ENCODE measurements at regions not wholly inside any gene's neighbourhood (a gene's known extent, or its start where the extent isn't known, plus 50 kb on each side); places are given as distances from the start of the nearest gene placed in this dataset.

- peaks cover 44% of the 10 kb centered on the region for H3K9me3 Mint-ChIP-seq
- no peak overlapping the region for H3K4me3 Mint-ChIP-seq (ENCODE audit: low read depth)
- no peak overlapping the region for H3K27ac Mint-ChIP-seq
- no peaks in the 10 kb centered on the region for H3K4me1 Mint-ChIP-seq (ENCODE audit: low read depth)
- no peaks in the 10 kb centered on the region for H3K27me3 Mint-ChIP-seq (ENCODE audit: low read depth)
- no peaks in the 10 kb centered on the region for H3K36me3 Mint-ChIP-seq (ENCODE audit: low read depth)
- no peak for DNase-seq (ENCODE audit: low spot score)
- intact Hi-C loops (cut with micrococcal nuclease), result no loop called here
These were observed 56.2 kb downstream of the TAF11L14 start for GRCh38 chr5:17690473-17690872.

DNA sequence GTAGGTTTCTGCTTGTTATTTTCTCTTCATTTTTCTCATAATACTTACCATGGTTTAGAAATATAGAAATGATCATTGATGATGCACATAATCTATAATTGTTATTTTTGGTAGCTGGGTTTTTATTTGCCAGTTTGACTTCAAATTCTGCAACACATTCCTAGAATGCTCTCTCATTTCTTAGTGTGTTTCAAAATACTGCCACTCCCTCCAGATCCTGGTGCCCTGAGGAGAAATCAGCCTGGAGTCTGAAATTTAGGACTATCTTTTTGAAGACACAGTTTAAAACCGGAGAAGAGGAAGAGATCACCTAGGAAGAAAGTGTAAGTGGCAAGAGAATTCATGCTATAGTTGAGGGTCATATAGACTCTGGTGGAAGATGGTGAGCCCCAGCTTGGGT lies 57.5 kb downstream of the TAF11L14 start:
- DNase-seq (ENCODE audit: low spot score), result no peak

GRCh38 chr5:17694371-17694770 lies 60.1 kb downstream of the TAF11L14 start:
- Mint-ChIP-seq H3K4me3 (ENCODE audit: low read depth) (no peak overlapping the region), H3K27me3 (ENCODE audit: low read depth) (no peaks in the 10 kb centered on the region), H3K27ac (no peak overlapping the region), H3K4me1 (ENCODE audit: low read depth) (no peaks in the 10 kb centered on the region), H3K9me3 (peaks cover 48% of the 10 kb centered on the region), H3K36me3 (ENCODE audit: low read depth) (no peaks in the 10 kb centered on the region)
- intact Hi-C loops (cut with micrococcal nuclease), result no loop called here
- DNase-seq (ENCODE audit: low spot score), result no peak

More for the DNA sequence above, 57.5 kb downstream of the TAF11L14 start:
- H3K4me1 Mint-ChIP-seq (ENCODE audit: low read depth), result no peaks in the 10 kb centered on the region
- H3K27ac Mint-ChIP-seq, result no peak overlapping the region
- no peak overlapping the region for H3K4me3 Mint-ChIP-seq (ENCODE audit: low read depth)
- H3K27me3 Mint-ChIP-seq (ENCODE audit: low read depth), result no peaks in the 10 kb centered on the region
- H3K9me3 Mint-ChIP-seq, result peaks cover 38% of the 10 kb centered on the region
- H3K36me3 Mint-ChIP-seq (ENCODE audit: low read depth), result no peaks in the 10 kb centered on the region
- intact Hi-C loops (cut with micrococcal nuclease), result no loop called here

DNA sequence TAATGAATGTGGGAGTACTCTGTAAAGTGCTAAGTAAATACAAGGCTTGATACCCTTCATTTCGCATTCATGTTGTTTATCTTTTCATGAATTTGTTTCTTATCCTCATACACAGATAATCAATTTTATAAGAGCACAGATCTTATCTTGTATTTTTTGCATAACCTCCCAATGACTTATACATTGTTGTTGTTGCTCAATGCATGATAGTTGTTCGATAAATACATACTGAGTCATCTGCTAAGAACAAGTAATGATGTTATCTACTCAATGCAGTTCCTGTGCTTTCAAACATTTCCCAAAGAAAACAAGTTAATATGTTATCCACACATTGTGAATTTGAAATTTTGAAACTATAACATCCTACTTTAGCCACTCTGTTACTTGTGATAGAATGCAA lies 60.7 kb downstream of the TAF11L14 start:
- H3K9me3 Mint-ChIP-seq, result peaks cover 50% of the 10 kb centered on the region
- no peak overlapping the region for H3K4me3 Mint-ChIP-seq (ENCODE audit: low read depth)
- intact Hi-C loops (cut with micrococcal nuclease), result no loop called here
- H3K4me1 Mint-ChIP-seq (ENCODE audit: low read depth), result no peaks in the 10 kb centered on the region
- H3K36me3 Mint-ChIP-seq (ENCODE audit: low read depth), result no peaks in the 10 kb centered on the region
- no peak for DNase-seq (ENCODE audit: low spot score)
- no peak overlapping the region for H3K27ac Mint-ChIP-seq
- H3K27me3 Mint-ChIP-seq (ENCODE audit: low read depth), result no peaks in the 10 kb centered on the region

- DNase-seq (ENCODE audit: low spot score), result no peak
- H3K27me3 Mint-ChIP-seq (ENCODE audit: low read depth), result no peaks in the 10 kb centered on the region
- no peak overlapping the region for H3K27ac Mint-ChIP-seq
- H3K4me3 Mint-ChIP-seq (ENCODE audit: low read depth), result no peak overlapping the region
- no peaks in the 10 kb centered on the region for H3K4me1 Mint-ChIP-seq (ENCODE audit: low read depth)
- no peaks in the 10 kb centered on the region for H3K36me3 Mint-ChIP-seq (ENCODE audit: low read depth)
- peaks cover 55% of the 10 kb centered on the region for H3K9me3 Mint-ChIP-seq
- intact Hi-C loops (cut with micrococcal nuclease), result no loop called here
These were observed 62.4 kb downstream of the TAF11L14 start for GRCh38 chr5:17696627-17697026.

GRCh38 chr5:17697671-17698070 lies 63.4 kb downstream of the TAF11L14 start:
- Mint-ChIP-seq H3K4me3 (ENCODE audit: low read depth) (no peak overlapping the region), H3K36me3 (ENCODE audit: low read depth) (no peaks in the 10 kb centered on the region), H3K27me3 (ENCODE audit: low read depth) (no peaks in the 10 kb centered on the region), H3K9me3 (peaks cover 51% of the 10 kb centered on the region), H3K4me1 (ENCODE audit: low read depth) (no peaks in the 10 kb centered on the region), H3K27ac (no peak overlapping the region)
- no peak for DNase-seq (ENCODE audit: low spot score)
- intact Hi-C loops (cut with micrococcal nuclease), result no loop called here

DNA sequence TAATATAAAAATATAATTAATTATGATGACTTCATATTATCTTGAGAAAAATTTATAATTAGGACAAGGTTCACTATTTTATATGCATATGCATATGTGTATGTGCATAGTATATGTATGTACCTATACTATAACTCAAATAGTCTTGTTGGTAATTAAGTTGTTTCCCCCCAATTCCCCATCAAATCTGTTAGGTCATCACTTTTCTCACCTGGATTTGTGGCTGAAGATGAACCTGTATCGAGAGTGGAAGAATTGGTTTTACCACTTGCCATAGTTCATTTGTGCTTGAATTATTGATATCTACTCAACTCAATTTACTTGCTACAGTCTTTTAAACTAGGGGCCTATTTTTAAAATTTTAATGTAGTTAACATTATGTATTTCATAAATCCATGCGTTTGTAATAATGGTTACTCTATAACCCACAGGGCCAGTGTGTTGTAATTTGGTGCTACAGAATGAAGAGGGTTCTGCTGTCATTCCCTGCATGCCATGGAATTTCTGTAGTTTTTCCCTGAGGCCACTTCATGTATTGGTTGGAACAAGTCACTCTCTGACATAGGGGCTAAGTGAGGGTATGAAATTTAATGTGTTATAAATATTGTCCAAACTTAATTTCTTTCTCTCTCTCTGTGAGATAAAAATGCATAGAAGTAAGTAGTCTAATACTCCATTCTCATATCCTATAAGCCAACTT lies 74.9 kb downstream of the TAF11L14 start:
- intact Hi-C loops (cut with micrococcal nuclease), result no loop called here
- Mint-ChIP-seq H3K27me3 (ENCODE audit: low read depth) (no peaks in the 10 kb centered on the region), H3K4me3 (ENCODE audit: low read depth) (no peak overlapping the region), H3K36me3 (ENCODE audit: low read depth) (no peaks in the 10 kb centered on the region), H3K4me1 (ENCODE audit: low read depth) (no peaks in the 10 kb centered on the region), H3K27ac (no peak overlapping the region), H3K9me3 (peaks cover 34% of the 10 kb centered on the region)
- DNase-seq (ENCODE audit: low spot score), result no peak

GRCh38 chr5:17713301-17713700 lies 79.0 kb downstream of the TAF11L14 start:
- Mint-ChIP-seq H3K4me1 (ENCODE audit: low read depth) (no peaks in the 10 kb centered on the region), H3K27me3 (ENCODE audit: low read depth) (no peaks in the 10 kb centered on the region), H3K36me3 (ENCODE audit: low read depth) (no peaks in the 10 kb centered on the region), H3K27ac (no peak overlapping the region), H3K4me3 (ENCODE audit: low read depth) (no peak overlapping the region), H3K9me3 (peaks cover 38% of the 10 kb centered on the region)
- intact Hi-C loops (cut with micrococcal nuclease), result no loop called here
- no peak for DNase-seq (ENCODE audit: low spot score)

DNA sequence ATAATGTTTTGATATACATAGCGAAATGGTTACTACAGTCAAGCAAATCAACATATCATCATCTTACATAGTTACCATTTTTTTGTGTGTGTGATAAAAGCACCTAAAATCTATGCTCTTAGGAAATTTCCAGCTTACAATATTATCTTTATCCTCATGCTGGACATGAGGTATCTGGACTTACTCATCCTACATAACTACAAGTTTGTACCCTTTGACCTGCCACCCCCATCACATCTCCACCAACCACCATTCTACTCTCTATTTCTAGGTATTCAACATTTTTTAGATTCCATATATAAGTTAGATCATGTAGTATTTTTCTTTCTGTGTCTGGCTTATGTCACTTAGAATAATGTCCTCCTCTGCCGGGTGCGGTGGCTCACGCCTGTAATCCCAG lies 79.9 kb downstream of the TAF11L14 start:
- intact Hi-C loops (cut with micrococcal nuclease), result no loop called here
- Mint-ChIP-seq H3K9me3 (peaks cover 45% of the 10 kb centered on the region), H3K4me3 (ENCODE audit: low read depth) (no peak overlapping the region), H3K27ac (no peak overlapping the region), H3K4me1 (ENCODE audit: low read depth) (no peaks in the 10 kb centered on the region), H3K36me3 (ENCODE audit: low read depth) (no peaks in the 10 kb centered on the region), H3K27me3 (ENCODE audit: low read depth) (no peaks in the 10 kb centered on the region)
- DNase-seq (ENCODE audit: low spot score), result no peak

GRCh38 chr5:17719592-17719991 lies 85.3 kb downstream of the TAF11L14 start:
- intact Hi-C loops (cut with micrococcal nuclease), result no loop called here
- Mint-ChIP-seq H3K4me1 (ENCODE audit: low read depth) (no peaks in the 10 kb centered on the region), H3K27ac (no peak overlapping the region), H3K4me3 (ENCODE audit: low read depth) (no peak overlapping the region), H3K36me3 (ENCODE audit: low read depth) (no peaks in the 10 kb centered on the region), H3K27me3 (ENCODE audit: low read depth) (no peaks in the 10 kb centered on the region), H3K9me3 (peaks cover 39% of the 10 kb centered on the region)
- DNase-seq (ENCODE audit: low spot score), result no peak

DNA sequence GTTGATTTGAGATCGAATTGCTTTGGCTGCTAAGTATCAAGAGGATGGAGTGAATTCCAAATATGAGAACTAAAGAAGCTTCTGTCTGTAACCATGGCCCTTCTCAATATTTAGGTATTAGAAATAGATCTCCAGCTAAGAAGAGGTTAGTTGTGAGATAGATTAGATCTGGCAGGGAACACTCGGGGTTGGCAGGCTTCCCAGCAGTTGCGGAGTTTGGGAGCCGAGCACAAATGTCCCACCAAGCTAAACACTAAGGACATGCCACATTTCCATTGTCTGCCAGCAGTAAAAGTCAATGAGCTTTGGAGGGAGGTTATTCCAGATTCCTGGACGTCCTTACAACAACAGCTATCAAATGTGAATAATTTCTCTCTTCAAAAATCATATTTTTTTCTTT lies 85.8 kb downstream of the TAF11L14 start:
- Mint-ChIP-seq H3K27me3 (ENCODE audit: low read depth) (no peaks in the 10 kb centered on the region), H3K4me3 (ENCODE audit: low read depth) (no peak overlapping the region), H3K9me3 (peaks cover 41% of the 10 kb centered on the region), H3K36me3 (ENCODE audit: low read depth) (no peaks in the 10 kb centered on the region), H3K4me1 (ENCODE audit: low read depth) (no peaks in the 10 kb centered on the region), H3K27ac (no peak overlapping the region)
- DNase-seq (ENCODE audit: low spot score), result no peak
- intact Hi-C loops (cut with micrococcal nuclease), result no loop called here

- Mint-ChIP-seq H3K9me3 (peaks cover 39% of the 10 kb centered on the region), H3K27me3 (ENCODE audit: low read depth) (no peaks in the 10 kb centered on the region), H3K4me3 (ENCODE audit: low read depth) (no peak overlapping the region), H3K4me1 (ENCODE audit: low read depth) (no peaks in the 10 kb centered on the region), H3K36me3 (ENCODE audit: low read depth) (no peaks in the 10 kb centered on the region), H3K27ac (no peak overlapping the region)
- intact Hi-C loops (cut with micrococcal nuclease), result no loop called here
- DNase-seq (ENCODE audit: low spot score), result no peak
These were observed 89.6 kb downstream of the TAF11L14 start for GRCh38 chr5:17723876-17724275.

DNA sequence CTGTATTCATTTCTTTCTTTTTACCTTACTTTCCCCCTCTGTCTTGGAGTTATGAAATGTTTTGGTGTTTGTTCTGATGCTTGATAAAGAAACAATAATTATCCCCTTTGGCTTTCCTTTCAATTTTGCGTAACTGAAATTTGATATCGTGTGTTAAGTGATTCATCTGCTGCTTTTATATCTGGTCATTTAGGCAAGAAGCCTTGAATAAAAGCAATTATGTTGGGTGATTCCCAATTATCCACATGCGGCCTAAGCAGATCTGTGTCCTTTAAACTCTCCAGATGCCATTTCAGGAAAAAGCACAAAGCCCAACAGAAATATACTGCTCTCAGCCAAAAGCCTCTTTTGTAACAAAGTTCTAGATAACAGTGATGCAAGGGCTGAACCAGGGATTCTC lies 92.8 kb downstream of the TAF11L14 start:
- Mint-ChIP-seq H3K4me1 (ENCODE audit: low read depth) (no peaks in the 10 kb centered on the region), H3K36me3 (ENCODE audit: low read depth) (no peaks in the 10 kb centered on the region), H3K27ac (no peak overlapping the region), H3K27me3 (ENCODE audit: low read depth) (no peaks in the 10 kb centered on the region), H3K4me3 (ENCODE audit: low read depth) (no peak overlapping the region), H3K9me3 (peaks cover 25% of the 10 kb centered on the region)
- intact Hi-C loops (cut with micrococcal nuclease), result no loop called here
- no peak for DNase-seq (ENCODE audit: low spot score)

GRCh38 chr5:17730421-17730820 lies 96.2 kb downstream of the TAF11L14 start:
- no peak overlapping the region for H3K4me3 Mint-ChIP-seq (ENCODE audit: low read depth)

More at GRCh38 chr5:17730421-17730820, 96.2 kb downstream of the TAF11L14 start:
- Mint-ChIP-seq H3K9me3 (peaks cover 16% of the 10 kb centered on the region), H3K4me1 (ENCODE audit: low read depth) (no peaks in the 10 kb centered on the region), H3K27ac (no peak overlapping the region), H3K36me3 (ENCODE audit: low read depth) (no peaks in the 10 kb centered on the region), H3K27me3 (ENCODE audit: low read depth) (no peaks in the 10 kb centered on the region)
- intact Hi-C loops (cut with micrococcal nuclease), result no loop called here
- no peak for DNase-seq (ENCODE audit: low spot score)

Data from activated T-helper 2 cell treated with anti-CD3 and anti-CD28 coated beads, Interferon-gamma antibody, Interleukin-2, Interleukin-4, amounts not matched to agents 10 μg/mL and 5 μg/mL and 100 μg/mL, durations not matched to agents 14 hours and 24 hours and 36 hours (primary cell).